ENCODE measurements at regions not wholly inside any gene's neighbourhood (a gene's known extent, or its start where the extent isn't known, plus 50 kb on each side); places are given as distances from the start of the nearest gene placed in this dataset.

DNA sequence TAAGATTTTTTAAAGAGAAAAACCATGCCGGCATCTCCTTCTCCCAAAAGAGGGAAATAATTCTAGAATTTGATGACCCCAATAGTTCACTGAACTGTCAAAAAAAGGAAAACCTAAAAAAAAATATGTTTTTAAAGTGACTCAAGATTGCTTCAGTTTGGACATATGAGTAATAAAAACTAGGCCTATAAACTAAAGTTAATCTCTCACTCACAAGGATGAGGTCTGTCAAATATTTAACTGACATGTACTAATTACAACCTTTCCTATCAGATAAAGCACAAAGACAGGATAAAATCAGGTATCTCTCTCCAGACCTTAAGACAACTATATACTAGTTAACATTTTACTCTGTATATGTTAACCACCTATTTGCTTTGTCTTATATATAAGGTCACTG is 231.9 kb downstream of the NSUN3 start:
- CTCF ChIA-PET, result no interaction called here
- Histone ChIP-seq H3K9me3 (ENCODE audit: control insufficient read depth in 1 of 2, insufficient read depth in 1 of 2, low read depth in 1 of 2, low read length in 2 of 2) (no peaks in the 10 kb centered on the region), H2AFZ (ENCODE audit: low read depth, low read length, poor library complexity, severe bottlenecking) (no peak overlapping the region), H3K27me3 (ENCODE audit: insufficient read depth, low read length) (no peaks in the 10 kb centered on the region), H3K79me2 (ENCODE audit: insufficient read depth, low read length) (no peaks in the 10 kb centered on the region), H3K9ac (ENCODE audit: low read length) (no peak overlapping the region), H3K27ac (ENCODE audit: low read depth, low read length) (no peak overlapping the region), H3K36me3 (ENCODE audit: control insufficient read depth in 1 of 2, insufficient read depth in 2 of 2, low read length in 2 of 2) (no peaks in the 10 kb centered on the region), H3K4me2 (ENCODE audit: low read length) (no peak overlapping the region), H3K9me2 (ENCODE audit: insufficient read depth) (no peaks in the 10 kb centered on the region), H4K20me1 (ENCODE audit: insufficient read depth) (no peaks in the 10 kb centered on the region), H3K4me1 (ENCODE audit: control insufficient read depth in 1 of 2, insufficient read depth in 2 of 2, low read length in 2 of 2) (no peaks in the 10 kb centered on the region), H3K4me3 (replicated peaks in 1 of 2; ENCODE audit: low read depth in 1 of 2, low read length in 2 of 2) (no peak overlapping the region)
- POLR2A ChIA-PET, result no interaction called here
- intact Hi-C loops (cut with micrococcal nuclease), result no loop called here
- no TSS peak for BruUV-seq (replicated peaks)
- ATAC-seq (no peak), DNase-seq (ENCODE audit: low read depth, low spot score) (no peak)
- RAD21 ChIA-PET (ENCODE audit: low non-redundant PET in 1 of 2, low total read pairs in 2 of 2, uncharacterized antibody in 2 of 2, unreplicated experiment in 2 of 2), result no interaction called here
- TF ChIP-seq SP1 (IDR thresholded peaks at IDR 0.05; ENCODE audit: low read depth) (no peak), JUND (IDR thresholded peaks at IDR 0.05) (no peak), ZFX (IDR thresholded peaks at IDR 0.05) (no peak), YY1 (IDR thresholded peaks at IDR 0.05; ENCODE audit: extremely low read depth, insufficient replicate concordance, low read depth, low read length) (no peak), POLR2A (IDR thresholded peaks at IDR 0.05; ENCODE audit: borderline replicate concordance, extremely low read depth, insufficient read depth, insufficient read length) (no peak)
- TF ChIP-seq, protein P1, sequence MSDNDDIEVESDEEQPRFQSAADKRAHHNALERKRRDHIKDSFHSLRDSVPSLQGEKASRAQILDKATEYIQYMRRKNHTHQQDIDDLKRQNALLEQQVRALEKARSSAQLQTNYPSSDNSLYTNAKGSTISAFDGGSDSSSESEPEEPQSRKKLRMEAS (IDR thresholded peaks at IDR 0.05), result no peak

DNA sequence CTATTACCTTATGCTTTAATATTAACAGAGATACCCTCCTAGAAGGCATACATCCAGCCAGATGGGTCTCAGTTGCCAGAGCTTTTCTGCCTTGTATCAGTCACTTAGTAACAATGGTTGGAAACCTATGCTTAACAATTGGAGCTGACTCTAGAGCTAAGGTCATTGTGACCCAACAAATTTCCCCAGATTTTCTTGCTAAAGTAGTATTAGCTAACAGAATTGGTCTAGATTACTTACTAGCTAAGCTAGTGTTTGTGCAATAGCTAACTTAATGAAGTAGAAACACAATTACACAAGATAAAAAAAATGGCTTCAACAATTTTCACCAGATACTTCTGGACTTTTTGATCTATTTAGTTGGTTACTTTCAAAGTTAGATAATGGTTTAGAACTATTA is 236.9 kb downstream of the NSUN3 start:
- no TSS peak for BruUV-seq (replicated peaks)
- H3K27me3 ChIP-seq (ENCODE audit: insufficient read depth, low read length), result no peaks in the 10 kb centered on the region
- no peaks in the 10 kb centered on the region for H3K4me1 ChIP-seq (ENCODE audit: control insufficient read depth in 1 of 2, insufficient read depth in 2 of 2, low read length in 2 of 2)
- ATAC-seq (no peak), DNase-seq (ENCODE audit: low read depth, low spot score) (no peak)
- H3K9me3 ChIP-seq (ENCODE audit: control insufficient read depth in 1 of 2, insufficient read depth in 1 of 2, low read depth in 1 of 2, low read length in 2 of 2), result no peaks in the 10 kb centered on the region
- ChIA-PET POLR2A (no interaction called here), CTCF (no interaction called here), RAD21 (ENCODE audit: low non-redundant PET in 1 of 2, low total read pairs in 2 of 2, uncharacterized antibody in 2 of 2, unreplicated experiment in 2 of 2) (no interaction called here)
- no peak overlapping the region for H3K27ac ChIP-seq (ENCODE audit: low read depth, low read length)
- H3K79me2 ChIP-seq (ENCODE audit: insufficient read depth, low read length), result no peaks in the 10 kb centered on the region
- no peak overlapping the region for H3K4me3 ChIP-seq (replicated peaks in 1 of 2; ENCODE audit: low read depth in 1 of 2, low read length in 2 of 2)
- TF ChIP-seq CBX3 (IDR thresholded peaks at IDR 0.05; ENCODE audit: low read depth) (no peak), CEBPB (IDR thresholded peaks at IDR 0.05; ENCODE audit: low read depth) (no peak), YY1 (IDR thresholded peaks at IDR 0.05; ENCODE audit: extremely low read depth, insufficient replicate concordance, low read depth, low read length) (no peak)
- H2AFZ ChIP-seq (ENCODE audit: low read depth, low read length, poor library complexity, severe bottlenecking), result no peak overlapping the region
- H4K20me1 ChIP-seq (ENCODE audit: insufficient read depth), result no peaks in the 10 kb centered on the region
- no peaks in the 10 kb centered on the region for H3K9me2 ChIP-seq (ENCODE audit: insufficient read depth)
- intact Hi-C loops (cut with micrococcal nuclease), result no loop called here
- H3K4me2 ChIP-seq (ENCODE audit: low read length), result no peak overlapping the region
- H3K36me3 ChIP-seq (ENCODE audit: control insufficient read depth in 1 of 2, insufficient read depth in 2 of 2, low read length in 2 of 2), result no peaks in the 10 kb centered on the region
- no peak overlapping the region for H3K9ac ChIP-seq (ENCODE audit: low read length)
